GM08714 (cell line): ENCODE measurements at regions not wholly inside any gene's neighbourhood (a gene's known extent, or its start where the extent isn't known, plus 50 kb on each side); places are given as distances from the start of the nearest gene placed in this dataset.

ENCODE experiments used
- H3K4me3 ChIP-seq: fragments of 200-500 bp; sonication (Bioruptor generic); 2 replicates; pipeline ENCODE4 v1.5.1; 2014; ENCODE audit warnings: mild to moderate bottlenecking, low read length, inconsistent platforms
- ZNF274 ChIP-seq: IDR thresholded peaks from 2 replicates; pipeline ENCODE4 v1.6.1; 2012; ENCODE audit warnings: mild to moderate bottlenecking, low read depth, low read length

- no peak for TF ChIP-seq ZNF274
Observed at GRCh38 chr16:73888840-73889490, 407.6 kb upstream of the PSMD7 start.

GRCh38 chr16:73887911-73888310 is 408.7 kb upstream of the PSMD7 start:
- no peak for TF ChIP-seq ZNF274
- H3K4me3 ChIP-seq: no peak overlapping the region

More at GRCh38 chr16:73888840-73889490, 407.6 kb upstream of the PSMD7 start:
- no peak overlapping the region for H3K4me3 ChIP-seq

GRCh38 chr16:73886426-73886825 is 410.2 kb upstream of the PSMD7 start:
- TF ChIP-seq ZNF274: no peak
- no peak overlapping the region for H3K4me3 ChIP-seq

DNA sequence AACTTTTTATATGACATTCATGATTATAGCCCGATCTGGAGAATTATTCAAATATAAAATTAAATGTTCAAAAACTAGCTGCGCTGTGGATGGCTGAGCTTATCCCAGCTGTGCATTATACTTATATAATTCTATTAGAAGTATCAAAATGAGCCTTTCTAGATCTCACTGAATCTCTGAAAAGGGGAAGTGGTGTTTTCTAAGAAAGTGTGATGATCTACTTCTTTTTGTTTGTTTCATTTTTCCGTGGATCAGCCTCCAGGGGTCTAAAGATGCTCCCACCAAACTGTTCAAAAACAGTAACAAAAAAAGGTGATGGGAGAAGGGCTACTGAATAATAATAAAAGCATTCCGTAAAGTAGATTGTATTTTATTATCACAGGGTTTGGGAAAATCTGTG is 411.3 kb upstream of the PSMD7 start:
- no peak for TF ChIP-seq ZNF274
- H3K4me3 ChIP-seq: no peak overlapping the region

DNA sequence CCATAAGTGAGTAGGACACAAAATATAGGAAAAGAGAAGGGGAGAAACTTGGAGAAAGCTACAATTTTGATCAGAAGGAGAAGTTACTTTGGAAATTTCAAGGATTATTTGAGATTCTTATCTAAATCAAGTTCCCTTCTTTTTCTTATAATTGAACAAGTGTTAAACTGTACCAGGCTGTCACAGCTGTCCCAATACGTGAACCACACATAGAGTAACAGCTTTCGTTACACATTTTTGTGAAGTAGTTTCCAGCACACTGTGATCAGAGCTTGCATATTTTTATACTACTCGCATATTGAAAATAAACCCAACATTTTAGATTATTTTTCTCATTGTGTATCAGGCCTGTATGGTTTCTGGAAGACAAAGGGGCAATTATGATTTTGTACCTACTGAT is 412.8 kb upstream of the PSMD7 start:
- TF ChIP-seq ZNF274: no peak
- H3K4me3 ChIP-seq: no peak overlapping the region

DNA sequence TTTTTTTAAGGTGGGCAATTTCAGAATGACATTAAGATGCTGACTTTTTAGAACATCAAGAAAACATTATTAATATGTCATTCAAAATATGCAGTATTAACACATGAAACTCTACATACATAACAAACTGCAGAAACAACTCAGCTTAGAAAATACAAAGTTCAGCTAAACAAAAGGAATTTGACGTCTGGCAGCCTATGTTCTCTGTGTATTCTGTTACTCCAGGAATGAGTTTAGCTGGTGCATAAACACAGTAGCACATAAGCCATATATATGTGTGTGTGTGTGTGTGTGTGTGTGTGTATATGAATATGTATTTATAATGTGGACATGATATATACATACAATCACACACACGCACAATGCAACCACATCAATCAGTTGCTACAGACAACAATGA is 413.5 kb upstream of the PSMD7 start:
- H3K4me3 ChIP-seq: no peak overlapping the region
- no peak for TF ChIP-seq ZNF274

GRCh38 chr16:73882651-73883050 is 414.0 kb upstream of the PSMD7 start:
- no peak for TF ChIP-seq ZNF274
- H3K4me3 ChIP-seq: no peak overlapping the region

- no peak overlapping the region for H3K4me3 ChIP-seq
- no peak for TF ChIP-seq ZNF274
Observed at GRCh38 chr16:73882033-73882432, 414.6 kb upstream of the PSMD7 start.

GRCh38 chr16:73879621-73880020 is 417.0 kb upstream of the PSMD7 start:
- TF ChIP-seq ZNF274: no peak
- no peak overlapping the region for H3K4me3 ChIP-seq

GRCh38 chr16:73878611-73879010 is 418.0 kb upstream of the PSMD7 start:
- no peak for TF ChIP-seq ZNF274
- H3K4me3 ChIP-seq: no peak overlapping the region

- no peak overlapping the region for H3K4me3 ChIP-seq
- TF ChIP-seq ZNF274: no peak
Observed at GRCh38 chr16:73877150-73877549, 419.5 kb upstream of the PSMD7 start.

DNA sequence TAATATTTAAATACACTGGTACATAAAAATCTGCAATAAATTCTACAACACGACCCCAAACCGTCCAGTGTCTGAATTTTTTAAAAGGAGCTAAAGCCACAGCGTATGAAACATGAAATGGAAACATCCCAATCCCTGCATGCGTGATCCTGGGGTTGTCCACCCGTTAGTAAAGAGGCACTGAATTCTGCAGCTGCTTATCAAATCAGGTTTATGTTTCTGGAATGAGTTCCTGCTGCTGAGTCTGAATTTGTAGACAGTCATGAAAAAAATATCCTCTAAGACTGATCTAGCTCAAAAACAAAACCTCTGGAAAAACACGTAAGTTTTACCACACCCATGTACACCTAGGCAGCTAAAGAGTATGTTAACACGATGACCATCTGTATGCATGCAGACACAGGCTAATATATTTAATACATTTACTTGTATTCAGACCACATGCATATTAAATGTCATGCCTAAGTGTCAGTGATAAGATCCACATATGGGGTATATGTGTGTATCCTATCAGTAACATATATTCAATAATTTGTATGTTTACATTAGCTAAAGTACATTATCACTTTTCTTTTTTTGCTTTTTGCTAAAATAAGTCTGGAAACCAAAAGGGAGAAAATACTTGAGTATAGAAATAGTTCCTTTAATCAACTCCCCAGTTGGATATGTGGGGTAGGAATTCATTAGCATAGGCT is 420.5 kb upstream of the PSMD7 start:
- no peak for TF ChIP-seq ZNF274
- H3K4me3 ChIP-seq: no peak overlapping the region

- no peak for TF ChIP-seq ZNF274
- H3K4me3 ChIP-seq: no peak overlapping the region
Observed at GRCh38 chr16:73874324-73874723, 422.3 kb upstream of the PSMD7 start.

DNA sequence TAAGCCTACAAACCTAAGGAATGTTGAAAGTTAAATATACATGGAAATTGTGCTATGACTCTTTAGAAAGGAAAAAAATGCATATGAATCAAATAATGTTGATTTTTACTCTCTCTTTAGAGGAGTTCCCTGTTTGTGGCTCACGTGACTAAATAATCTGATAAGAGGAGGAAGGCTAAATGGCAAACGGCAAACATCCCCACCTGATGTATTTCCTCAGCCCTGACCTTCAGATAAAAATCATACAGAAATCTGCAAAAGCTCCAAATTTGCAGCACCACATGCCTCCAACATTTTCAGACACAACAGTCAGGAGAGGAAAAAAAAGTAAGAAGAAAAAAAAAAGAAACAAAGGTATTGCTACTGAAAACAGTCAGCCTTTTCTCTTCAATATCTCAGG is 423.0 kb upstream of the PSMD7 start:
- TF ChIP-seq ZNF274: no peak
- no peak overlapping the region for H3K4me3 ChIP-seq

GRCh38 chr16:73872856-73873255 is 423.8 kb upstream of the PSMD7 start:
- no peak overlapping the region for H3K4me3 ChIP-seq
- TF ChIP-seq ZNF274: no peak
